ENCODE measurements at regions not wholly inside any gene's neighbourhood (a gene's known extent, or its start where the extent isn't known, plus 50 kb on each side); places are given as distances from the start of the nearest gene placed in this dataset.

- H3K4me3 ChIP-seq (ENCODE audit: low read length), result no peak overlapping the region
- no peaks in the 10 kb centered on the region for H3K4me1 ChIP-seq (ENCODE audit: low read length)
- no peak overlapping the region for H2AFZ ChIP-seq (ENCODE audit: low read depth, low read length)
- H3K27ac ChIP-seq (ENCODE audit: low read length), result no peak overlapping the region
- no peak overlapping the region for H3K4me2 ChIP-seq (ENCODE audit: low read length)
- no peaks in the 10 kb centered on the region for H3K27me3 ChIP-seq (ENCODE audit: low read depth, low read length)
- no peaks in the 10 kb centered on the region for H3K36me3 ChIP-seq (replicated peaks; ENCODE audit: low read depth, low read length)
- TF ChIP-seq EZH2phosphoT487 (IDR thresholded peaks at IDR 0.05; ENCODE audit: low read depth) (no peak), CTCF (IDR thresholded peaks at IDR 0.05; ENCODE audit: low read depth, low read length) (no peak)
- no peak overlapping the region for H3K9ac ChIP-seq (ENCODE audit: low read length)
- no peaks in the 10 kb centered on the region for H3K9me3 ChIP-seq (ENCODE audit: insufficient read depth, low read length)
- no peaks in the 10 kb centered on the region for H4K20me1 ChIP-seq (ENCODE audit: insufficient read depth, low read length)
- no peaks in the 10 kb centered on the region for H3K79me2 ChIP-seq (ENCODE audit: low read length)
These were observed 142.0 kb downstream of the SEC23A start for GRCh38 chr14:38960946-38961531.

DNA sequence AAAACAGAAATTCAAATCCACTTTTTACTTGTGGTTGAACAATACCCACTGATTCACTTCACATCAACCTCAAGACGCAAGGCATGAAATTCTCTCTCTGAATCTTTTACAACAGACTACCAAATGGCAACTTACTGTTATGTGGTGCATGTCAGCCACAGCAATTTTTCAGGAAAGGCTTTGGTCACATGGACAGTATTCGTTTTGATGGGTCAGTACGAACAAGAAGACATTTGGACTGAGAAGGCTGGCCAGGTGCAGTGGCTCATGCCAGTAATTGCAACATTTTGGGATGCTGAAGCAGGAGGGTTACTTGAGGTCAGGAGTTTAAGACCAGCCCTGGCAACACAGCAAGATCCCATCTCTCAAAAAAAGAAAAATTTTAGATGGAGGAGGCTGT lies 144.0 kb downstream of the SEC23A start:
- Histone ChIP-seq H3K9me3 (ENCODE audit: insufficient read depth, low read length) (no peaks in the 10 kb centered on the region), H3K9ac (ENCODE audit: low read length) (no peak overlapping the region), H3K27me3 (ENCODE audit: low read depth, low read length) (no peaks in the 10 kb centered on the region), H3K27ac (ENCODE audit: low read length) (no peak overlapping the region), H3K4me2 (ENCODE audit: low read length) (no peak overlapping the region), H3K79me2 (ENCODE audit: low read length) (no peaks in the 10 kb centered on the region), H3K4me1 (ENCODE audit: low read length) (no peaks in the 10 kb centered on the region), H2AFZ (ENCODE audit: low read depth, low read length) (no peak overlapping the region), H3K4me3 (ENCODE audit: low read length) (no peak overlapping the region), H4K20me1 (ENCODE audit: insufficient read depth, low read length) (no peaks in the 10 kb centered on the region), H3K36me3 (replicated peaks; ENCODE audit: low read depth, low read length) (no peaks in the 10 kb centered on the region)
- TF ChIP-seq EZH2phosphoT487 (IDR thresholded peaks at IDR 0.05; ENCODE audit: low read depth) (no peak), CTCF (IDR thresholded peaks at IDR 0.05; ENCODE audit: low read depth, low read length) (no peak)

DNA sequence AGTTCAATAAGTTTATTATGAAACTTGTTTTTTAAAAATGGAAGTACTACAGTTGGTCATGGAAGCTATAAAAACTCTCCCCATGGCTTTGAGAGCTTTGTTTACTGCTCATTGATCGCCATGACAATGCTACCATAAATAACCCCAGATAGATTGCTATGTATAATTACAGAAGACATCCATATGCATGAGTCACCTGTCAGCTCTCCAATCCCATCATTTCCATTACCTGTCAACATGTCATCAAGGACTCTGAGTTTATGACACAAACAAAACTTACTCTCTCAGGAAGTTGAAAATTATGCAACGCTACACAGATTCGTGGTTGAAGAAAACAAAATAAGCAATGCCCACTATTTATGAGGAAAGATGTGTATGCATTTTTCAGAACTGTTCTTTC lies 144.4 kb downstream of the SEC23A start:
- TF ChIP-seq CTCF (IDR thresholded peaks at IDR 0.05; ENCODE audit: low read depth, low read length) (no peak), EZH2phosphoT487 (IDR thresholded peaks at IDR 0.05; ENCODE audit: low read depth) (no peak)
- Histone ChIP-seq H3K9me3 (ENCODE audit: insufficient read depth, low read length) (no peaks in the 10 kb centered on the region), H3K27ac (ENCODE audit: low read length) (no peak overlapping the region), H3K4me2 (ENCODE audit: low read length) (no peak overlapping the region), H3K4me3 (ENCODE audit: low read length) (no peak overlapping the region), H3K4me1 (ENCODE audit: low read length) (no peaks in the 10 kb centered on the region), H2AFZ (ENCODE audit: low read depth, low read length) (no peak overlapping the region), H4K20me1 (ENCODE audit: insufficient read depth, low read length) (no peaks in the 10 kb centered on the region), H3K9ac (ENCODE audit: low read length) (no peak overlapping the region), H3K36me3 (replicated peaks; ENCODE audit: low read depth, low read length) (no peaks in the 10 kb centered on the region), H3K27me3 (ENCODE audit: low read depth, low read length) (no peaks in the 10 kb centered on the region), H3K79me2 (ENCODE audit: low read length) (no peaks in the 10 kb centered on the region)

GRCh38 chr14:38951451-38951850 lies 151.6 kb downstream of the SEC23A start:
- no peak overlapping the region for H3K4me3 ChIP-seq (ENCODE audit: low read length)
- TF ChIP-seq CTCF (IDR thresholded peaks at IDR 0.05; ENCODE audit: low read depth, low read length) (no peak), EZH2phosphoT487 (IDR thresholded peaks at IDR 0.05; ENCODE audit: low read depth) (no peak)
- H3K27me3 ChIP-seq (ENCODE audit: low read depth, low read length), result no peaks in the 10 kb centered on the region
- H3K36me3 ChIP-seq (replicated peaks; ENCODE audit: low read depth, low read length), result no peaks in the 10 kb centered on the region
- no peaks in the 10 kb centered on the region for H3K79me2 ChIP-seq (ENCODE audit: low read length)
- H3K9me3 ChIP-seq (ENCODE audit: insufficient read depth, low read length), result no peaks in the 10 kb centered on the region
- no peaks in the 10 kb centered on the region for H3K4me1 ChIP-seq (ENCODE audit: low read length)
- H2AFZ ChIP-seq (ENCODE audit: low read depth, low read length), result no peak overlapping the region
- H4K20me1 ChIP-seq (ENCODE audit: insufficient read depth, low read length), result no peaks in the 10 kb centered on the region
- no peak overlapping the region for H3K4me2 ChIP-seq (ENCODE audit: low read length)
- H3K27ac ChIP-seq (ENCODE audit: low read length), result no peak overlapping the region
- no peak overlapping the region for H3K9ac ChIP-seq (ENCODE audit: low read length)

Measured in OCI-LY3 (cell line).